Kidney (tissue), 13 donors: ENCODE measurements at regions not wholly inside any gene's neighbourhood (a gene's known extent, or its start where the extent isn't known, plus 50 kb on each side); places are given as distances from the start of the nearest gene placed in this dataset.

Experiments
- DNase-seq, 5 donors: peaks; one replicate each; pipeline ENCODE4 v3.0.0-alpha.2; 2013 to 2020
- FAIRE-seq: peaks from 2 replicates; lab custom pipeline; 2012; peaks lifted over from hg19 to GRCh38; lab: Jason Lieb, UNC
- H3K27ac ChIP-seq, 2 donors: one replicate each; pipeline ENCODE4 v1.7.0; 2013; ENCODE audit warnings: low read depth in 2 of 2, low read length in 2 of 2, inconsistent platforms in 1 of 2
- H3K27me3 ChIP-seq: one replicate; pipeline ENCODE4 v1.7.1; 2013; ENCODE audit warnings: low read length, inconsistent platforms; ENCODE audit not compliant: control insufficient read depth, insufficient read depth
- H3K36me3 ChIP-seq, 3 donors: one replicate each; pipeline versions ENCODE4 v1.7.0 to v1.7.1; 2013; ENCODE audit warnings: low read length in 3 of 3, control low read depth in 1 of 3, inconsistent platforms in 1 of 3; ENCODE audit not compliant: insufficient read depth in 3 of 3, control insufficient read depth in 2 of 3
- H3K4me1 ChIP-seq, 3 donors: one replicate each; pipeline versions ENCODE4 v1.7.0 to v1.7.1; 2013; ENCODE audit warnings: low read length in 3 of 3, inconsistent platforms in 1 of 3, low read depth in 1 of 3; ENCODE audit not compliant: control insufficient read depth in 2 of 3, insufficient read depth in 2 of 3
- H3K4me3 ChIP-seq, 3 donors: one replicate each; pipeline versions ENCODE4 v1.7.0 to v1.8.1; 2013; ENCODE audit warnings: low read length in 3 of 3, control low read depth in 1 of 3, inconsistent platforms in 1 of 3
- H3K9ac ChIP-seq, 3 donors: one replicate each; pipeline versions ENCODE4 v1.7.0 to v1.7.1; 2013; ENCODE audit warnings: low read length in 3 of 3, control low read depth in 1 of 3, inconsistent platforms in 1 of 3
- H3K9me3 ChIP-seq, 3 donors: one replicate each; pipeline versions ENCODE4 v1.7.0 to v1.7.1; 2013; ENCODE audit warnings: low read length in 3 of 3, control low read depth in 1 of 3, inconsistent platforms in 1 of 3; ENCODE audit not compliant: control insufficient read depth in 2 of 3, insufficient read depth in 1 of 3
- intact Hi-C: fragments of 100-400 bp; cut with DNase I; formaldehyde crosslinking; loops from one replicate; pipeline ENCODE4 v1.11.1; 2022
- TF ChIP-seq, protein P1 (sequence below): IDR thresholded peaks from 3 replicates; pipeline ENCODE4 v1.5.1; 2012; ENCODE audit warnings: mild to moderate bottlenecking, moderate library complexity, borderline replicate concordance; ENCODE audit not compliant: insufficient read depth; ENCODE audit errors: extremely low read depth
- donor health status: control.
- donor health status: control.
- donor health status: control.
- donor health status: control.
- donor health status: control.
- donor health status: DM: yes; HTN: yes; CAD: no.
- donor health status: Normal renal cell carcinoma (clear cell type).

DNA sequence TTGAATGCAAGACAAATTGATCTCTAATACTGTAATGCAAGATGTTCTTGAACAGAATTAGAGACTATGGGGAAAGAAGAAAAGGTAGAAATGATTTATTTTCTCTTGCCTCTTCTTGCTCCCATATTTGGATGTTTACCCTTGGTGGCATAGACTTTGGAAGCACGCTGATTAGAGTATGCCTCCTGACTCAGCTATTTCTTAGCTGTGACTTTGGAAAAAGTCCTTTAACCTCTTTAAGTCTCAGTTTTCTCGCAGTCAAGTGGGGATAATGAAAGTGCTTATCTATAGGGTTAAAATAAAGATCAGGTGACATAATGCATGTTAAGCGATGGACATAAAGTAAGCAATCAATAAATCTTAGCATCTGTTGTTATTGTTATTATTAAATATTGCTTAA, 545.5 kb downstream of the GLUD2 start:
- FAIRE-seq = no peak

GRCh38 chrX:121598356-121598755, 550.9 kb downstream of the GLUD2 start:
- H3K9ac ChIP-seq = no peak overlapping the region
- H3K27me3 ChIP-seq = no peaks in the 10 kb centered on the region
- H3K36me3 ChIP-seq = no peaks in the 10 kb centered on the region
- DNase-seq (no peak), FAIRE-seq (no peak)
- TF ChIP-seq, protein P1, sequence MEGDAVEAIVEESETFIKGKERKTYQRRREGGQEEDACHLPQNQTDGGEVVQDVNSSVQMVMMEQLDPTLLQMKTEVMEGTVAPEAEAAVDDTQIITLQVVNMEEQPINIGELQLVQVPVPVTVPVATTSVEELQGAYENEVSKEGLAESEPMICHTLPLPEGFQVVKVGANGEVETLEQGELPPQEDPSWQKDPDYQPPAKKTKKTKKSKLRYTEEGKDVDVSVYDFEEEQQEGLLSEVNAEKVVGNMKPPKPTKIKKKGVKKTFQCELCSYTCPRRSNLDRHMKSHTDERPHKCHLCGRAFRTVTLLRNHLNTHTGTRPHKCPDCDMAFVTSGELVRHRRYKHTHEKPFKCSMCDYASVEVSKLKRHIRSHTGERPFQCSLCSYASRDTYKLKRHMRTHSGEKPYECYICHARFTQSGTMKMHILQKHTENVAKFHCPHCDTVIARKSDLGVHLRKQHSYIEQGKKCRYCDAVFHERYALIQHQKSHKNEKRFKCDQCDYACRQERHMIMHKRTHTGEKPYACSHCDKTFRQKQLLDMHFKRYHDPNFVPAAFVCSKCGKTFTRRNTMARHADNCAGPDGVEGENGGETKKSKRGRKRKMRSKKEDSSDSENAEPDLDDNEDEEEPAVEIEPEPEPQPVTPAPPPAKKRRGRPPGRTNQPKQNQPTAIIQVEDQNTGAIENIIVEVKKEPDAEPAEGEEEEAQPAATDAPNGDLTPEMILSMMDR = no peak
- H3K9me3 ChIP-seq = no peaks in the 10 kb centered on the region
- H3K4me1 ChIP-seq = no peaks in the 10 kb centered on the region
- no peak overlapping the region for H3K4me3 ChIP-seq
- H3K27ac ChIP-seq = no peak overlapping the region
- intact Hi-C loops = no loop called here

More for the DNA sequence above, 545.5 kb downstream of the GLUD2 start:
- intact Hi-C loops = no loop called here
- no peak overlapping the region for H3K27ac ChIP-seq
- no peaks in the 10 kb centered on the region for H3K4me1 ChIP-seq
- H3K9ac ChIP-seq = no peak overlapping the region
- H3K9me3 ChIP-seq = no peaks in the 10 kb centered on the region
- no peaks in the 10 kb centered on the region for H3K27me3 ChIP-seq
- H3K4me3 ChIP-seq = no peak overlapping the region
- no peaks in the 10 kb centered on the region for H3K36me3 ChIP-seq
- TF ChIP-seq, protein P1 = no peak
- DNase-seq = no peak

DNA sequence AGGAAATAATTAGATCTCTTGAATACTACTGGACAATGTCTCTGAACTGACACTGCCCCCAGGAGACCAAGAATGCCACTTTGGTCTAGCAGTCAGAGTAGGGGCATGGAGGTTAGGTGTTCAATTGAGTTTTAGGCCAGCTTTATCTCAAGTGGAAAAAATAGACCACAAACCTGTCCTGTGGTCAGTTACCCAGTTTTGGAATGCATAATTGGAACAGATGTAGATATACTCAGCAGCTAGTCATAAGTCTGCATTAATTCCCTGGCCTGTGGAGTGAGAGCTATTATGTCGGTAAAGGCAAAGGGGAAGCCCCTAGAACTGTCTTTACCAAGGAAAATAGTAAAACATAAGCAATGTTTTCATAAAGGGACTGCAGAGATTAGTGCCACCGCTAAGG, 587.7 kb downstream of the GLUD2 start:
- H3K36me3 ChIP-seq = no peaks in the 10 kb centered on the region
- TF ChIP-seq, protein P1 = no peak
- no peaks in the 10 kb centered on the region for H3K4me1 ChIP-seq
- intact Hi-C loops = no loop called here
- H3K4me3 ChIP-seq = no peak overlapping the region
- no peaks in the 10 kb centered on the region for H3K9me3 ChIP-seq
- FAIRE-seq = no peak
- H3K9ac ChIP-seq = no peak overlapping the region
- H3K27ac ChIP-seq = no peak overlapping the region
- H3K27me3 ChIP-seq = no peaks in the 10 kb centered on the region
- no peak for DNase-seq

- Histone ChIP-seq H3K4me1 (no peaks in the 10 kb centered on the region), H3K4me3 (no peak overlapping the region), H3K9me3 (no peaks in the 10 kb centered on the region), H3K27me3 (no peaks in the 10 kb centered on the region), H3K36me3 (no peaks in the 10 kb centered on the region), H3K9ac (no peak overlapping the region), H3K27ac (no peak overlapping the region)
- FAIRE-seq = no peak
- DNase-seq = no peak
- intact Hi-C loops = no loop called here
- TF ChIP-seq, protein P1 = no peak
These were observed 592.4 kb downstream of the GLUD2 start for GRCh38 chrX:121639781-121640180.
